Activated T-helper 17 cell treated with anti-CD3 and anti-CD28 coated beads, Interleukin-2, amount 50 U/mL, for 72 hours (primary cell): ENCODE measurements at regions not wholly inside any gene's neighbourhood (a gene's known extent, or its start where the extent isn't known, plus 50 kb on each side); places are given as distances from the start of the nearest gene placed in this dataset.
"Not testable (repeated sequence)": the region's sequence is repeated elsewhere in the genome, so short reads cannot be mapped to it uniquely, and the experiment has no call there.

Source experiments
- ATAC-seq: fragments of 150-1000 bp; cut with Tn5 transposase; replicated peaks from 2 replicates; pipeline ENCODE4 v1.10.0; 2021; ENCODE audit warnings: mild to moderate bottlenecking, moderate library complexity
- H3K27ac Mint-ChIP-seq: one replicate; pipeline ENCODE4 v1.8.0; 2022; ENCODE audit warnings: mixed read lengths
- H3K27me3 Mint-ChIP-seq: one replicate; pipeline ENCODE4 v1.8.0; 2022; ENCODE audit warnings: mixed read lengths
- H3K36me3 Mint-ChIP-seq: one replicate; pipeline ENCODE4 v1.8.0; 2022; ENCODE audit warnings: low read depth, mild to moderate bottlenecking, mixed read lengths
- H3K4me1 Mint-ChIP-seq: one replicate; pipeline ENCODE4 v1.8.0; 2022; ENCODE audit warnings: mixed read lengths
- H3K4me3 Mint-ChIP-seq: one replicate; pipeline ENCODE4 v1.8.0; 2022; ENCODE audit warnings: mild to moderate bottlenecking, mixed read lengths
- H3K9me3 Mint-ChIP-seq: one replicate; pipeline ENCODE4 v1.8.0; 2022; ENCODE audit warnings: mixed read lengths

DNA sequence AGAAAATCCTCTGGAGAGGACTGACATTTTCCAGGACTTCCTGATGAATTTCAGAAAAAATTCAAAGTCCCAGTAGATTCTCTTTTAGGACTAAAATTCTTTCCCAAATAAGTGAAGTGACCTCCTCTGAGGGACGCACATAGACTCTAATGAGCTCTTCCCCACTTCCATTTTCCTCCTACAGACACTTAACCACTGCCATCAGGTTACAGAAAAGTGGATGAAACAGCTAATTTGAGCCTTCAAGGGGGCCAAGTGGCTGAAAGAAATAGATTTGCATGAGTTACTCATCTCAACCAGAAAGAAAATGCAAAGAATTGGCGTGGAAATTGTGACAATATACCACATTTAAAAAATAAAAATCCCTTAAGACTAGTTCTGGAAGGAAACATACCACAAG lies 185.3 kb upstream of the EDNRB start:
- Mint-ChIP-seq H3K36me3 (no peaks in the 10 kb centered on the region), H3K27me3 (no peaks in the 10 kb centered on the region), H3K4me3 (no peak overlapping the region), H3K9me3 (no peaks in the 10 kb centered on the region), H3K27ac (no peak overlapping the region), H3K4me1 (no peaks in the 10 kb centered on the region)
- ATAC-seq: no peak

DNA sequence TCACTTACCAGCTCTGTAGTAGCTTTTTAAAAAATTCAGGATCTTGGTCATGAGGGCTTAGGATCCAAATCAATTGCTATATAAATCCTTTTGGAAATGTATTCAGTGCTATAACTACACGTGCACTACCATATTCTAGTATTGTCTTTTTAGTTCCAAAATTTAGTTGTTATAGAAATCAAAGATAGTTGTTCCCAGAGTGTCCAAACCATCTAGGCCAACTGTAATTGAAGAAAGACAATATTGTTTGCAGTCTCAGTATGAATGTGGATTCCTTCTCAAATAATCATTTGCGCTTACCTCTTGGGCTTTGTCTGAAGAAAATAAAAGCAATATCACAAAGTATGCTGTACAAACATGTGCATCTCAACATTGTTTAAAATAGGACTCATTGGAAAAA lies 184.1 kb upstream of the EDNRB start:
- Mint-ChIP-seq H3K4me1 (no peaks in the 10 kb centered on the region), H3K4me3 (no peak overlapping the region), H3K9me3 (no peaks in the 10 kb centered on the region), H3K36me3 (no peaks in the 10 kb centered on the region), H3K27me3 (no peaks in the 10 kb centered on the region), H3K27ac (no peak overlapping the region)
- no peak for ATAC-seq

DNA sequence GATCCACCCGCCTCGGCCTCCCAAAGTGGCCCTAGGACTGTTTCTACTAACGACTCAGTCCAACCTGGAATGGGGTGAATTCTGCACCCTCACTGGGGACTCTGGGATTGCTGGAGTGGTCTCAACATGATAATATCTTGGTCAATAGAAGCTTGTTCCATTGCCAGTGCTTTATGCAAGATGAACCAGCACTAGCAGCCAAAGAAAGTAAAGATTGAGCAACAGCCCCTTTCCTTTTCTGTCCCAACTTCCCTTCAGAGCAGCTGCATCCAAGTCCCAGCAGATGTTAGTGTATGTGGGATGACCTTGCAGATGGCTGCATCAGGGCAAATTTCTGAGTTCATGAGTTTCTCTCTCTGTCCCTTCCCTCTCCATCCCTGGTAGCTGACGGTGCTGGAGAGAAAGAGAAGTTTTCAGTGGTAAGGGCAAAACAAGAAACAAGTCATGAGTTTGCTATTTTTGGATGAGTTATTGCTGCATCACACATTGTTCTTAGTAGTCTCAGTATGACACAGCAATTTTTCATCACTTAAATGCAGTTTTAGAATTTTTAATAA lies 183.6 kb upstream of the EDNRB start:
- Mint-ChIP-seq H3K36me3 (no peaks in the 10 kb centered on the region), H3K4me3 (no peak overlapping the region), H3K27ac (no peak overlapping the region), H3K27me3 (no peaks in the 10 kb centered on the region), H3K9me3 (no peaks in the 10 kb centered on the region), H3K4me1 (no peaks in the 10 kb centered on the region)
- ATAC-seq: no peak

DNA sequence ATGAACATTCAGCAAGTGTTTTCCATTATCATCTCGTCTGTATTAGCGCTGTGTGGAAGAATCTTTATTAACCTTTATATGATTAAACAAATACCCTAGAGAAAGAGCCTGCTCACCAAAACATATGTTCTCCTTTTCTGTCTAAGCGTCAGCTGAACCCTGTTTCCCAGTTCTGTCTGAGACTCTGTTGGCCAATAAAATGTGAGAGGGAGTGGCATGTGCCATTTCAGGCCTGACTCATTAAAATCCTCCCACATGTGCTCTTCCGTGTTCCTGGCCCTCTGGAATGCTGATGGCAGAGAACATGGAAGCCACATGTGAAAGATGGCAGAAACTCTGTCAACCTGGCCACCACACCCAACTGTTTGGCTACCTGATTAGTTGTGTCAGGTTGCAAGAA lies 181.9 kb upstream of the EDNRB start:
- H3K36me3 Mint-ChIP-seq: no peaks in the 10 kb centered on the region
- H3K9me3 Mint-ChIP-seq: no peaks in the 10 kb centered on the region
- no peak overlapping the region for H3K27ac Mint-ChIP-seq
- no peaks in the 10 kb centered on the region for H3K4me1 Mint-ChIP-seq
- peaks cover 6% of the 10 kb centered on the region for H3K27me3 Mint-ChIP-seq
- no peak overlapping the region for H3K4me3 Mint-ChIP-seq
- ATAC-seq: no peak

DNA sequence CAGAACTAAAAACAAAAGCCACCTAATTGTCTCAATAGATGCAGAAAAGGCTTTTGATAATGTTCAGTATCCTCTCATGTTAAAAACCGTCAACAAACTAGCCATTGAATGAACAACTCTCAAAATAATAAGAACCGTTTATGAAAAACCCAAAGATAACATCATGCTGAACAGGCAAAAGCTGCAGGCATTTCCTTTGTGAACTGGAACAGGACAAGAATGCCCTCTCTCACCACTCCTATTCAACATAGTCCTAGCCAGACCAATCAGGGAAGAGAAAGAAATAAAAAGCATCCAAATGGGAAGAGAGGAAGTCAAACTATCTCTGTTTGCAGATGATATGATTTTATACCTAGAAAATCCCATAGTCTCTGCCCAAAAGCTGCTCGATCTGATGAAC lies 179.6 kb upstream of the EDNRB start:
- Mint-ChIP-seq H3K4me3 (no peak overlapping the region), H3K27me3 (peaks cover 6% of the 10 kb centered on the region), H3K9me3 (no peaks in the 10 kb centered on the region), H3K36me3 (no peaks in the 10 kb centered on the region), H3K4me1 (no peaks in the 10 kb centered on the region), H3K27ac (no peak overlapping the region)
- ATAC-seq: no peak

DNA sequence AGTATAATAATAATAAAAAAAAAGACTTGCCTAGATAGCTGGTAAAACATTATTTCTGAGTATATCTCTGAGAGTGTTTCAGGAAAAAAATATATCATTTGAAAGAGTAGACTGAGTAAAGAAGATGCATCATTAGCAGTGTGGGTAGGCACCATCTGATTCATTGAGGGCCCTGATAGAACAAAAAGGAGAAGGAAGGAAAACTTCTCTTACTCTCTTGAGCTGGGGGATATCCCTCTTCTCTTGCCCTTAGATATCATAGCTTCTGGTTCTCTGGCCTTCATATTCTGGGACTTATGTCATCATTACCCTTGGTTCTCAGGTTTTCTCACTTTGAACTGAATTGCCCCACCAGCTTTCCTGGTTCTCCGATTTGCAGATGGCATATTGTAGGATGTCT lies 177.6 kb upstream of the EDNRB start:
- no peaks in the 10 kb centered on the region for H3K36me3 Mint-ChIP-seq
- H3K4me1 Mint-ChIP-seq: no peaks in the 10 kb centered on the region
- H3K4me3 Mint-ChIP-seq: no peak overlapping the region
- peaks cover 7% of the 10 kb centered on the region for H3K27me3 Mint-ChIP-seq
- no peak for ATAC-seq
- no peaks in the 10 kb centered on the region for H3K9me3 Mint-ChIP-seq
- H3K27ac Mint-ChIP-seq: no peak overlapping the region

DNA sequence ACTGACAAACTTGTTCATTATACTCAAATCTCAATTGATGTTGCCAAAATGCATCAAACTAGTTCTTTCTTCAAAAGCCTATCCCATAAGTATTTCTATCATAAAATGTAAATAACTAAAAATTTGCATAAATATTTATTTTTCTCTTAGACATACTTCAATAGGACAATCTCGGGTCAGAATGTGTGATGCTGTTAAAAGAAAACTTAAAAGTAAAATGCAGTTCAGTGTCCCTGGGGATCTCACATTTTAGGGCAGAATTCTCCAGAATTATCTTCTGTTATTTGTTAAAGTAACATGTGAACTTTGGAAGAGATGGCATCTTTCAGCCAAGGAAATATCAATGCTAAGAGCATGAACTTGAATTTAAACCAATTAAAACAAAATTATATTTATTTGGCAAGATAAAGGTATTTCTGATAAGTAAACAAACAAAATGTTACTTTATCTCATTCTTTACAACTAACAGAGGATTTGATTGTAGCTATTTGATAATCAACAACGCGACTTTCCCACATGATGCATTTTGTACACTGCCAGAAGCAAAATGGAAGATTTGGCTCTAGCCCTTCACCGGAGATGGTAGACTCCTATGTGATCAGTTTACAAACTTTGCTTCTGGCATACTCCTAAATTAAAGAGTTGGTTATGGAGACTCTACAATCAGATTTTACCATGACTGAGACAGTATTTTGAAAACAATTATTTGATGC lies 169.5 kb upstream of the EDNRB start:
- Mint-ChIP-seq H3K9me3 (no peaks in the 10 kb centered on the region), H3K4me1 (no peaks in the 10 kb centered on the region), H3K36me3 (no peaks in the 10 kb centered on the region), H3K27me3 (peaks cover 32% of the 10 kb centered on the region), H3K27ac (no peak overlapping the region), H3K4me3 (no peak overlapping the region)
- no peak for ATAC-seq

DNA sequence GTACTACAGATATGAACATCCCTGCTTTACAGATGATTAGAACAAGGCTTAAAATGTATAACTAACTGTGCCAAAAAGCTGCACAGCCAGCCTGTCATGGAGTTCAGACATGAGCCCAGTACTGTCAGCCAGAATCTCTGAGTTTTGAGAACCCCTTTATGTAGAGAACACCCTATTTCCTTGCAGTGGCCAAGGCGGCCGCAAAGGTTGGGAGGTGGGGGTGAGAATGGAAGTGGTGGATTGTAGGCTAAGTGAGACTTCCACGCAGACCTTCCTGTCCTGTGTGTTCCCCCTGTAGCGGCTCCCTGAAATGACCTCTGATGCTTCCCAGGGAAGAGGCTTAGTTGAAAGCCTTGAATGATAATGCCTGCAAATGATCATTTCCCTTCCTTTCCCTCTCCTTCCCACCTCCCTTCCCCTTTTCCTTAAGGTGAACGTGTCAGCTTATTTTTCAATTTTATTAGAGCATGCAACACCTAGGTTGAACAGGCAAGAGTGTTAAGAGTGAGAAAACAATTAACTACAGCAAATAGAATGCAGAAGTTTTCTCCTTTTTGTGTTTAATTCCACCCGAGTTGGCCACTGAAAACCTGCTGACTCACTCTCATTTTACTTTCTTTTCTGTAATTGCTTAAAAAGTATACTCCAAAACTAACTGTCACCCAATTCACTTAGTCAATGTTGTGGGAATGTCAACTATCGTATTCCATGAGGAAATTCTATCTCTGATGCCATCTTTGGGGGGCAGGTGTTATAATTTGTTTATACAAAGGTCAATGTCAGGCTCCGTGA lies 167.0 kb upstream of the EDNRB start:
- Mint-ChIP-seq H3K27me3 (peaks cover 34% of the 10 kb centered on the region), H3K27ac (no peak overlapping the region), H3K36me3 (no peaks in the 10 kb centered on the region), H3K9me3 (peaks cover 12% of the 10 kb centered on the region), H3K4me3 (no peak overlapping the region), H3K4me1 (no peaks in the 10 kb centered on the region)
- no peak for ATAC-seq

DNA sequence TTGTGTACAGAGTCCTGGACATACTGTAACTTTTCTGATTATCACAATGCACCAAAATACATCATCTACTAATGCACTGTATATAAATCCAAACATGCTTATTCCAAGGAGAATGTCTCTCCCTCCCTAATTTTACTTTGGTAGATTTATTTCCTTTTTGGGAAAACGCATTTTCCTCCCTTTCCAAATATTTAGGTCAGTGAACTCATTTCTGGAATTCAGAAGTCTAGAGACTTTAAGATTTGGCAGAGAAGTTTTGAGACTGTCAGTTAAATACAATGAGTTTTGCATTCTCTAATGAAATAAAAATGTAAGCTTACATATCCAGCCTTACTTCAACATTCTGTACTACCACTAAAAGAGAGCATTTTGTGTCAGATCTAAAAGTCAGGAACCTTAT lies 165.8 kb upstream of the EDNRB start:
- Mint-ChIP-seq H3K27ac (no peak overlapping the region), H3K4me1 (no peaks in the 10 kb centered on the region), H3K9me3 (peaks cover 16% of the 10 kb centered on the region), H3K4me3 (no peak overlapping the region), H3K27me3 (peaks cover 32% of the 10 kb centered on the region), H3K36me3 (no peaks in the 10 kb centered on the region)
- no peak for ATAC-seq

DNA sequence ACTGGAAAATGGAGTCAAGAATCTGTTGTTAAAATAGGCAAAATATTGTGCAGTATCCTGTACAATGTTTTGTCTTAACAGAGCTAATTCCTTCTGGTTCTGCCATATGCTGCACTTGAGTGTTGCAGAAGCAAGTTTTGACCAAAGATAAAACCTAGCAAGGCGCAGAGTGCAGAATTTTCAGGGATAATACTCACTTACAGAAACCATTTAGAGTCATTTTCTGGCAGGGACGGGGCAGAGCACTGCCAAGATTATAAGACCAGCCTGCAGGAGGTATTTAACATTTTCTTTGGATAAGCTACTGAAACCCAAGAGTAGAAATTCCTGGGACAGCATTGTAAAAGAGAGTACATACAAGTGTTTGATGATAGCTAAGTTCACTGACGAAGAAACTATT lies 159.5 kb upstream of the EDNRB start:
- Mint-ChIP-seq H3K36me3 (no peaks in the 10 kb centered on the region), H3K27me3 (peaks cover 15% of the 10 kb centered on the region), H3K27ac (no peak overlapping the region), H3K9me3 (peaks cover 16% of the 10 kb centered on the region), H3K4me1 (no peaks in the 10 kb centered on the region), H3K4me3 (no peak overlapping the region)
- ATAC-seq: no peak

DNA sequence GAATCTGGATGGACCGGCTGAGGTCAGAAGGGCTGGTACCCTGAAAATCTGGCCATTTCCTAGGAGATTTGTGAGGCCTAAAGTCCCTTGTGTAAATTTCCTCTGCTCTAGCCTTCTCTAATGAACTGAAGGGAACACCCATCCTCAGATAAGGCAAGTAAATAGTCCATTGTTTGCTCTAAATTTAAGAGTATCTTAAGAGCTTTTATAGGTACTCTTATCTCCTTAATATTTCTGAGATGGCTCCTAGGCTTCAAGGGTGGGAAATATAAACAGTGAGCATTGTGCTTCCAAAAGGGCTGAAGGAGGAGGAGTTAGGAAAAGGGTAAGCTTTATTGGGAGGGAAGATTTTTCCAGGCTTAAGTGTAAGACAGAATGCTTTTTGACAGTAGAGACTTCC lies 148.7 kb upstream of the EDNRB start:
- Mint-ChIP-seq H3K27ac (no peak overlapping the region), H3K4me3 (no peak overlapping the region), H3K27me3 (no peaks in the 10 kb centered on the region), H3K36me3 (no peaks in the 10 kb centered on the region), H3K4me1 (no peaks in the 10 kb centered on the region), H3K9me3 (no peaks in the 10 kb centered on the region)
- no peak for ATAC-seq

DNA sequence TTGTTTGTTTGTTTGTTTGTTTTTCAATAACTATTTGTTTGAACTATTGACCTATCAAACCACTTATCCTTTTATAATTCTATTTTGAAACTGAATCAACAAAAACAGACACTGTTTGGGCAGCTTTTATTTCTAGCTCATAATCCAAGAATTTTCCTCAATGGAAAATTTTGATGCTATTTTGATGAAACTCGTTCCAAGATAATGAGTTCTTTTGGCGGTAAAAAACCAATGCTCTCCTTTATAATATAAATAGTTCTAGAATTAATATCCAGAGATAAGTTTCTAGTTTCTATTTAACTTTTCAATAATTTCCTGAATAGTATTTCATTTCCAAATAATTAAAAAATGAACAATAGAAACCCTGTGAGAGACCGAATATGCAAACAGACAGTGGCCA lies 146.5 kb upstream of the EDNRB start:
- no peak overlapping the region for H3K4me3 Mint-ChIP-seq
- no peaks in the 10 kb centered on the region for H3K4me1 Mint-ChIP-seq
- H3K36me3 Mint-ChIP-seq: no peaks in the 10 kb centered on the region
- H3K27ac Mint-ChIP-seq: no peak overlapping the region
- H3K9me3 Mint-ChIP-seq: no peaks in the 10 kb centered on the region
- no peaks in the 10 kb centered on the region for H3K27me3 Mint-ChIP-seq
- no peak for ATAC-seq

DNA sequence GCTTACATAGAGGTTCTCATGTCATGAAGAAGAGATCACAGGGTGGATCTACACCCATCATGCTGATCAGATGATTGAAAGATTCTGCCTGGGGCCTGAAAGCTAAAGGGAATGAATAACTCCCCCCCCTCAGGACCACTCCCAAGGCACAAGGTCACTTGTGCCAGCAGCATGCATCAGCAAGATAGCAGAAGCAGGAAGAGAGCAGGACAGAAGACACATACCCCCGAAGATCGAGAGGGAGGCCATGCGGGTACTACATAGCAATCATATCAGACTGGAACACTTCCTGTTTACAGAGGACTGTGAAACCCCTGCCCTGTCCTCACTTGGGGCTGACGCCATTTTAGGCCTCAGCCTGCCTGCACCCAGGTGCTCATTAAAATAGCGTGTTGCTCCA lies 143.2 kb upstream of the EDNRB start:
- Mint-ChIP-seq H3K27ac (no peak overlapping the region), H3K4me1 (no peaks in the 10 kb centered on the region), H3K27me3 (no peaks in the 10 kb centered on the region), H3K36me3 (no peaks in the 10 kb centered on the region), H3K4me3 (no peak overlapping the region), H3K9me3 (no peaks in the 10 kb centered on the region)
- no peak for ATAC-seq

DNA sequence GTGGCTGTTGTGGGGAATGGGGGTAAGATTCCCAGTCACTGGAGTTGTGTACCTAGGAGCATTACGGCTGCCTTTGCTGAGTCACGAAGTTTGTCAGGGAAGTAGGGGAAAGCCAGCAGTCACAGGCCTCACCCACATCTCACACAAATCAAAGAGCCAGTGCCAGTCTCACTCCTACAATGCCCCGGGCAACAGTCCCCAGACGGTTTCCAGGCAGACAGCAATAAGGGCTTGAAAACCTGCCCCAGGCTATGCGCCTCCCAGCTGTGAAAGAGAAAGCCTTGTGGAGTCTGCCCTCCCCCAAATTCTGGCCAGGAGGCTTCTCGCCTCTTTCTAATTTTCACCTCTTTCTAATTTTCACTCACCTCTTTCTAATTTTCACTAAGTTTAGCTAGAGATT lies 142.3 kb upstream of the EDNRB start:
- no peaks in the 10 kb centered on the region for H3K27me3 Mint-ChIP-seq
- no peaks in the 10 kb centered on the region for H3K36me3 Mint-ChIP-seq
- H3K4me1 Mint-ChIP-seq: no peaks in the 10 kb centered on the region
- no peak overlapping the region for H3K4me3 Mint-ChIP-seq
- ATAC-seq: no peak
- H3K9me3 Mint-ChIP-seq: peaks cover 6% of the 10 kb centered on the region
- no peak overlapping the region for H3K27ac Mint-ChIP-seq

DNA sequence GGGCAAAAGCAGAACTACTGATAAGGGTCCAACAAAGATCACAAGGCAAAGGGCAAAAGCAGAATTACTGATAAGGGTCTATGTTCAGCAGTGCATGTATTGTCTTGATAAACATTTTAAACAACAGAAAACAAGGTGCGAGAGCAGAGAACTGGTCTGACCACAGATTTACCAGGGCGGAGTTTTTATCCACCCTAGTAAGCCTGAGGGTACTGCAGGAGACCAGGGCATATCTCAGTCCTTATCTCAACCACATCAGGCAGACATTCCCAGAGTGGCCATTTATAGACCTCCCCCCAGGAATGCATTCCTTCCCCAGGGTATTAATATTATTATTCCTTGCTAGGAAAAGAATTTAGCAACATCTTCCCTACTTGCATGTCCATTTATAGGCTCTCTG lies 138.2 kb upstream of the EDNRB start:
- H3K9me3 Mint-ChIP-seq, H3K4me3 Mint-ChIP-seq, H3K36me3 Mint-ChIP-seq, H3K27me3 Mint-ChIP-seq, H3K27ac Mint-ChIP-seq, ATAC-seq, H3K4me1 Mint-ChIP-seq: not testable (repeated sequence)
